OCI-LY1 (cell line): ENCODE measurements at regions not wholly inside any gene's neighbourhood (a gene's known extent, or its start where the extent isn't known, plus 50 kb on each side); places are given as distances from the start of the nearest gene placed in this dataset.
"Not testable (repeated sequence)": the region's sequence is repeated elsewhere in the genome, so short reads cannot be mapped to it uniquely, and the experiment has no call there.

Source experiments
- H2AFZ ChIP-seq: fragments of 200-600 bp; sonication (generic), shearing (Covaris generic); 2 replicates; pipeline ENCODE4 v1.6.0; 2014; ENCODE audit warnings: antibody characterized with exemption, mild to moderate bottlenecking, low read length
- H3F3A ChIP-seq: fragments of 200-600 bp; sonication (generic), shearing (Covaris generic); 2 replicates; pipeline ENCODE4 v1.6.0; 2014; ENCODE audit warnings: mild to moderate bottlenecking, antibody characterized with exemption, low read length, moderate library complexity; ENCODE audit not compliant: insufficient read depth
- H3K27ac ChIP-seq: fragments of 200-600 bp; sonication (generic); 2 replicates; pipeline ENCODE4 v1.5.1; 2014; ENCODE audit warnings: low read length, mixed run types, mild to moderate bottlenecking, low read depth; ENCODE audit not compliant: poor library complexity, severe bottlenecking
- H3K27me3 ChIP-seq: fragments of 200-600 bp; sonication (generic); 2 replicates; pipeline ENCODE4 v1.6.0; 2014; ENCODE audit warnings: antibody characterized with exemption, mild to moderate bottlenecking, low read length, moderate library complexity; ENCODE audit not compliant: insufficient read depth
- H3K36me3 ChIP-seq: fragments of 200-600 bp; sonication (generic); 2 replicates; pipeline ENCODE4 v1.6.1; 2014; ENCODE audit warnings: mild to moderate bottlenecking, antibody characterized with exemption, low read length, moderate library complexity, mixed read lengths; ENCODE audit not compliant: insufficient read depth
- H3K4me1 ChIP-seq: fragments of 200-600 bp; sonication (generic); 2 replicates; pipeline ENCODE4 v1.5.1; 2014; ENCODE audit warnings: mild to moderate bottlenecking, low read length, moderate library complexity; ENCODE audit not compliant: insufficient read depth, severe bottlenecking
- H3K4me2 ChIP-seq: fragments of 200-600 bp; sonication (generic), shearing (Covaris generic); 2 replicates; pipeline ENCODE4 v1.6.1; 2014; ENCODE audit warnings: low read length
- H3K4me3 ChIP-seq: fragments of 200-600 bp; sonication (generic); 2 replicates; pipeline ENCODE4 v1.5.1; 2014; ENCODE audit warnings: low read length, low read depth, mild to moderate bottlenecking, mixed read lengths; ENCODE audit not compliant: poor library complexity, severe bottlenecking
- H3K79me2 ChIP-seq: fragments of 200-600 bp; shearing (Covaris generic); 2 replicates; pipeline ENCODE4 v1.6.1; 2016; ENCODE audit warnings: mixed run types, low read length, mixed read lengths; ENCODE audit not compliant: insufficient read depth
- H3K9ac ChIP-seq: fragments of 200-600 bp; sonication (generic), shearing (Covaris generic); 2 replicates; pipeline ENCODE4 v1.6.1; 2014; ENCODE audit warnings: mild to moderate bottlenecking, low read length, mixed read lengths
- H3K9me2 ChIP-seq: fragments of 200-600 bp; sonication (generic), shearing (Covaris generic); 2 replicates; pipeline ENCODE4 v1.6.1; 2014; ENCODE audit warnings: low read depth, mild to moderate bottlenecking, low read length, mixed read lengths
- H3K9me3 ChIP-seq: fragments of 200-600 bp; shearing (Covaris generic); 2 replicates; pipeline ENCODE4 v1.6.1; 2014; ENCODE audit warnings: low read length, mixed read lengths
- H4K20me1 ChIP-seq: fragments of 200-600 bp; sonication (generic), shearing (Covaris generic); 2 replicates; pipeline ENCODE4 v1.6.0; 2016; ENCODE audit warnings: mild to moderate bottlenecking, low read length; ENCODE audit not compliant: insufficient read depth
- EZH2 ChIP-seq: fragments of 200-600 bp; sonication (generic), shearing (Covaris generic); IDR thresholded peaks from 2 replicates; pipeline ENCODE4 v1.8.0; 2017; ENCODE audit warnings: borderline replicate concordance, mixed run types, mild to moderate bottlenecking, antibody characterized with exemption, low read length, moderate library complexity, mixed read lengths
- TF ChIP-seq, protein P1 (sequence below): fragments of 200-600 bp; sonication (generic), shearing (Covaris generic); IDR thresholded peaks from 2 replicates; pipeline ENCODE4 v1.5.1; 2017; ENCODE audit warnings: mild to moderate bottlenecking, antibody characterized with exemption, low read length, moderate library complexity, mixed read lengths

DNA sequence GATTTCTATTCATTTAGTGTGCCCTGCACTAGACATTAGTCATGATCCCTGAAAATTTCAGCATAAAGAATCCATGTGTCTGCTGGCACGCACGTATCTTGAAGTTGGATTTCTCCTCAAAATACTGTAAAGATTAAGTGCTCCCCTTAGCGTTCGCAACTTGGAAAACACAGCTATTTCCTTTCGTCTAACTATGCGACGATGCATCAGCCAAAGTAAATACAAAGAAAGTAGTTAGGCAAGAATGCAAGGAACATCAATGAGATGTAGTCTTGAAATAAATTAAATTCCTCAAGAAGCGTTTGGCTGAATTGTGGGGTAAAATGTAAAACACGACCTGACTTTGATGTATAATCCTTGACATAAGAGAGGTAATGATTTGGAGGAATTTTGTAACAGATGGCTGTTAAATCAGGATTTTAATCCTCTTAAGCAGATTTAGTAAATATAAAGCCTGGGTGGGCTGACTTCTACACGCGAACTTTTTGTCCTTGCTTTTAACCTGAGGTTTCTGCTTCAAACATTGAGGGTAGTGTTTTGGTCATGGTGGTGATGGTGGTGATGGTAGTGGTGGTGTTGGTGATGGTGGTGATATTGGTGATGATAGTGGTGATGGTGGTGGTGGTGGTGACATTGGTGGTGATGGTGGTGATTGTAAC is 88.2 kb downstream of the FOXF2 start:
- Histone ChIP-seq H3K27me3 (no peaks in the 10 kb centered on the region), H3K9ac (no peak overlapping the region), H3K9me2 (no peaks in the 10 kb centered on the region), H4K20me1 (no peaks in the 10 kb centered on the region), H2AFZ (no peak overlapping the region), H3F3A (no peaks in the 10 kb centered on the region), H3K4me1 (no peaks in the 10 kb centered on the region), H3K9me3 (no peaks in the 10 kb centered on the region), H3K4me3 (no peak overlapping the region), H3K36me3 (no peaks in the 10 kb centered on the region), H3K79me2 (no peaks in the 10 kb centered on the region), H3K27ac (no peak overlapping the region), H3K4me2 (no peak overlapping the region)
- TF ChIP-seq EZH2: no peak
- TF ChIP-seq, protein P1, sequence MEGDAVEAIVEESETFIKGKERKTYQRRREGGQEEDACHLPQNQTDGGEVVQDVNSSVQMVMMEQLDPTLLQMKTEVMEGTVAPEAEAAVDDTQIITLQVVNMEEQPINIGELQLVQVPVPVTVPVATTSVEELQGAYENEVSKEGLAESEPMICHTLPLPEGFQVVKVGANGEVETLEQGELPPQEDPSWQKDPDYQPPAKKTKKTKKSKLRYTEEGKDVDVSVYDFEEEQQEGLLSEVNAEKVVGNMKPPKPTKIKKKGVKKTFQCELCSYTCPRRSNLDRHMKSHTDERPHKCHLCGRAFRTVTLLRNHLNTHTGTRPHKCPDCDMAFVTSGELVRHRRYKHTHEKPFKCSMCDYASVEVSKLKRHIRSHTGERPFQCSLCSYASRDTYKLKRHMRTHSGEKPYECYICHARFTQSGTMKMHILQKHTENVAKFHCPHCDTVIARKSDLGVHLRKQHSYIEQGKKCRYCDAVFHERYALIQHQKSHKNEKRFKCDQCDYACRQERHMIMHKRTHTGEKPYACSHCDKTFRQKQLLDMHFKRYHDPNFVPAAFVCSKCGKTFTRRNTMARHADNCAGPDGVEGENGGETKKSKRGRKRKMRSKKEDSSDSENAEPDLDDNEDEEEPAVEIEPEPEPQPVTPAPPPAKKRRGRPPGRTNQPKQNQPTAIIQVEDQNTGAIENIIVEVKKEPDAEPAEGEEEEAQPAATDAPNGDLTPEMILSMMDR: no peak

DNA sequence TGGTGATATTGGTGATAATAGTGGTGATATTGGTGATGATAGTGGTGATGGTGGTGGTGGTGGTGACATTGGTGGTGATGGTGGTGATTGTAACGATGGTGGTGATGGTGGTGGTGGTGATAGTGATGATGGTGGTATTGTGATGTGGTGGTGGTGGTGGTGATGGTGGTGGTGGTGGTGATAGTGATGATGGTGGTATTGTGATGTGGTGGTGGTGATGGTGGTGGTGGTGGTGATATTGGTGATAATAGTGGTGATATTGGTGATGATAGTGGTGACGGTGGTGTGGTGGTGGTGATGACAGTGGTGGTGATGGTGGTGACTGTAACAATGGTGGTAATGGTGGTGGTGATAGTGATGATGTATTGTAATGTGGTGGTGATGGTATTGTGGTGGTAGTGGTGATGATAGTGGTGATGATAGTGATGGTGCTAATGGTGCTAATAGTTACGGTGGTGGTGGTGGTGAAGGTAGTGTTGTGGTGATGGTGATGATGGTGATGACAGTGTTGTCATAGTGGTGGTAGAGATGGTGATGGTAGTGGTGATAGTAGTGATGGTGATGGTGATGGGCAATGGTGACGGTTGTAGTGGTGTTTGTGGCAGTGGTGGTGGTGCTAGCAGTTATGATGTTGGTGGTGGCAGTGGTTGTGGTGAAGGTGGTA is 88.9 kb downstream of the FOXF2 start:
- H2AFZ ChIP-seq, H3K27ac ChIP-seq, H3K79me2 ChIP-seq, H3F3A ChIP-seq, H3K27me3 ChIP-seq, H3K9me2 ChIP-seq, H3K4me1 ChIP-seq, H3K9me3 ChIP-seq, H3K36me3 ChIP-seq, H3K4me2 ChIP-seq, H3K9ac ChIP-seq, H3K4me3 ChIP-seq, H4K20me1 ChIP-seq: not testable (repeated sequence)

DNA sequence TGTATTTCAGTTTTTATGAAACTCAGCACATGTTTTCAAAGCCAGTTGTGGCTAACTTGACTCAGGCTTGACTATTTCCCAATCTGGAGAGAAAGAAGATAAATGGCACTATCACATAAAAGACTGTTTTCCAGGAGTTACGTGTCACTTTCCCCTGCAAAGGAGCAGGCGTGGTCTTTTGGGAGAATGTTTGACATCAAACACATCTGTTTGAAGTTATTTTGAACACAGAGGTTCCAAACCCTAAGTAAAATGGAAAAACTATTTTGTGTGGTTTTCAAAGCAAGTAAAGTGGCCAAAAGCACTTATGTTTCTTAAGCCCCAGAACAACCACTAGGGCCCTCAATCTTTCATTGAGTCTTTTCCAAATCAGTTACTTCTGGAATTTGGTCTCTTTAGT is 89.7 kb downstream of the FOXF2 start:
- no peaks in the 10 kb centered on the region for H4K20me1 ChIP-seq
- TF ChIP-seq EZH2: no peak
- TF ChIP-seq, protein P1: no peak
- H3K4me1 ChIP-seq: no peaks in the 10 kb centered on the region
- H3K4me2 ChIP-seq: no peak overlapping the region
- no peaks in the 10 kb centered on the region for H3K79me2 ChIP-seq
- H3K4me3 ChIP-seq: no peak overlapping the region
- no peak overlapping the region for H3K9ac ChIP-seq
- no peak overlapping the region for H2AFZ ChIP-seq
- no peaks in the 10 kb centered on the region for H3K9me2 ChIP-seq
- no peaks in the 10 kb centered on the region for H3K9me3 ChIP-seq
- H3K36me3 ChIP-seq: no peaks in the 10 kb centered on the region
- no peak overlapping the region for H3K27ac ChIP-seq
- no peaks in the 10 kb centered on the region for H3F3A ChIP-seq
- H3K27me3 ChIP-seq: no peaks in the 10 kb centered on the region
